Tibial nerve (tissue), 3 donors: ENCODE measurements at regions not wholly inside any gene's neighbourhood (a gene's known extent, or its start where the extent isn't known, plus 50 kb on each side); places are given as distances from the start of the nearest gene placed in this dataset.

Experiments used
- CTCF ChIP-seq, 5 experiments: fragments of 200-600 bp in 3 of 5; fragments of 450-650 bp in 2 of 5; sonication (generic) in 3 of 5; IDR thresholded peaks; one replicate each; pipeline ENCODE4 v1.5.1; 2016 to 2019; ENCODE audit warnings: antibody characterized with exemption in 5 of 5, mild to moderate bottlenecking in 3 of 5, moderate library complexity in 2 of 5
- POLR2A ChIP-seq, 2 donors: fragments of 450-650 bp; IDR thresholded peaks; one replicate each; pipeline ENCODE4 v1.6.1; 2017; ENCODE audit warnings: antibody characterized with exemption in 2 of 2, mild to moderate bottlenecking in 2 of 2, moderate library complexity in 2 of 2

- no peak for TF ChIP-seq POLR2A (IDR thresholded peaks at IDR 0.05)
- TF ChIP-seq CTCF (IDR thresholded peaks at IDR 0.05), result no peak
Measured at GRCh38 chrX:115713460-115713859, 152.5 kb downstream of the PLS3 start.
